ENCODE measurements at regions not wholly inside any gene's neighbourhood (a gene's known extent, or its start where the extent isn't known, plus 50 kb on each side); places are given as distances from the start of the nearest gene placed in this dataset.

- DNase-seq = no peak
Observed at GRCh38 chr2:8402222-8402621, 279.6 kb upstream of the ID2 start.

- DNase-seq = no peak
Observed at GRCh38 chr2:8403876-8404275, 278.0 kb upstream of the ID2 start.

- no peak for DNase-seq
Observed at GRCh38 chr2:8405334-8405733, 276.5 kb upstream of the ID2 start.

GRCh38 chr2:8406271-8406670, 275.6 kb upstream of the ID2 start:
- DNase-seq = no peak

GRCh38 chr2:8407332-8407731, 274.5 kb upstream of the ID2 start:
- DNase-seq = no peak

- DNase-seq = peak; percentile 13
Observed at GRCh38 chr2:8408560-8409460, 273.0 kb upstream of the ID2 start.

GRCh38 chr2:8409461-8410260, 272.2 kb upstream of the ID2 start:
- DNase-seq = no peak

GRCh38 chr2:8412082-8412481, 269.8 kb upstream of the ID2 start:
- DNase-seq = no peak

- no peak for DNase-seq
Observed at GRCh38 chr2:8412586-8412985, 269.3 kb upstream of the ID2 start.

- DNase-seq = no peak
Observed at GRCh38 chr2:8413589-8414135, 268.2 kb upstream of the ID2 start.

- DNase-seq = no peak
Observed at GRCh38 chr2:8414946-8415879, 266.6 kb upstream of the ID2 start.

- no peak for DNase-seq
Observed at GRCh38 chr2:8416001-8416571, 265.8 kb upstream of the ID2 start.

- no peak for DNase-seq
Observed at GRCh38 chr2:8416849-8417832, 264.7 kb upstream of the ID2 start.

GRCh38 chr2:8418721-8419120, 263.1 kb upstream of the ID2 start:
- no peak for DNase-seq

- no peak for DNase-seq
Observed at GRCh38 chr2:8421658-8422449, 260.0 kb upstream of the ID2 start.

GRCh38 chr2:8422450-8422800, 259.4 kb upstream of the ID2 start:
- DNase-seq = no peak

- DNase-seq = peak; percentile 21
Observed at GRCh38 chr2:8424997-8425900, 256.6 kb upstream of the ID2 start.

GRCh38 chr2:8426550-8426949, 255.3 kb upstream of the ID2 start:
- no peak for DNase-seq

- no peak for DNase-seq
Observed at GRCh38 chr2:8427211-8427610, 254.6 kb upstream of the ID2 start.

All from activated gamma-delta T cell (primary cell).